Activated CD8-positive, alpha-beta memory T cell treated with anti-CD3 and anti-CD28 coated beads for 48 hours (primary cell): ENCODE measurements at regions not wholly inside any gene's neighbourhood (a gene's known extent, or its start where the extent isn't known, plus 50 kb on each side); places are given as distances from the start of the nearest gene placed in this dataset.
"Not testable (repeated sequence)": the region's sequence is repeated elsewhere in the genome, so short reads cannot be mapped to it uniquely, and the experiment has no call there.

ENCODE experiments used
- DNase-seq, 3 experiments: peaks; one replicate each; pipeline ENCODE4 v3.0.0-alpha.2; 2020; ENCODE audit warnings: low read depth in 2 of 3, low spot score in 2 of 3

- no peak for DNase-seq
Measured at GRCh38 chr17:74132354-74132753, 71.1 kb upstream of the RPL38 start.

- DNase-seq = no peak
Measured at GRCh38 chr17:74133740-74134139, 69.7 kb upstream of the RPL38 start.

- not testable (repeated sequence) for DNase-seq
Measured at GRCh38 chr17:74134234-74134633, 69.2 kb upstream of the RPL38 start.

GRCh38 chr17:74134991-74135390 lies 68.5 kb upstream of the RPL38 start:
- no peak for DNase-seq

- no peak for DNase-seq
Measured at GRCh38 chr17:74135391-74136167, 67.9 kb upstream of the RPL38 start.

- DNase-seq = no peak
Measured at GRCh38 chr17:74137416-74137815, 66.1 kb upstream of the RPL38 start.

GRCh38 chr17:74139120-74139519 lies 64.4 kb upstream of the RPL38 start:
- DNase-seq = no peak

- no peak for DNase-seq
Measured at GRCh38 chr17:74140282-74140681, 63.2 kb upstream of the RPL38 start.

- no peak for DNase-seq
Measured at GRCh38 chr17:74141612-74142011, 61.9 kb upstream of the RPL38 start.

- DNase-seq = not testable (repeated sequence)
Measured at GRCh38 chr17:74143318-74143717, 60.2 kb upstream of the RPL38 start.

- DNase-seq = no peak
Measured at GRCh38 chr17:74145756-74146155, 57.7 kb upstream of the RPL38 start.

GRCh38 chr17:74146196-74146595 lies 57.3 kb upstream of the RPL38 start:
- no peak for DNase-seq

GRCh38 chr17:74147056-74147835 lies 56.2 kb upstream of the RPL38 start:
- no peak for DNase-seq

GRCh38 chr17:74147966-74148365 lies 55.5 kb upstream of the RPL38 start:
- no peak for DNase-seq

- DNase-seq = no peak
Measured at GRCh38 chr17:74148446-74148845, 55.0 kb upstream of the RPL38 start.

GRCh38 chr17:74148901-74149596 lies 54.4 kb upstream of the RPL38 start:
- DNase-seq = no peak

GRCh38 chr17:74149597-74150427 lies 53.7 kb upstream of the RPL38 start:
- no peak for DNase-seq

- no peak for DNase-seq
Measured at GRCh38 chr17:74150428-74151025, 53.0 kb upstream of the RPL38 start.

- DNase-seq = no peak
Measured at GRCh38 chr17:74151551-74152315, 51.7 kb upstream of the RPL38 start.
